K562 (cell line): ENCODE measurements at regions not wholly inside any gene's neighbourhood (a gene's known extent, or its start where the extent isn't known, plus 50 kb on each side); places are given as distances from the start of the nearest gene placed in this dataset.

Experiments used
- CHAMP1 ChIP-seq: fragments of 450-650 bp; IDR thresholded peaks from 2 replicates; pipeline ENCODE4 v1.6.1; 2016; ENCODE audit warnings: mild to moderate bottlenecking
- CTBP1 ChIP-seq: fragments of 450-650 bp; IDR thresholded peaks from 2 replicates; pipeline ENCODE4 v1.6.1; 2016; ENCODE audit warnings: borderline replicate concordance
- CXXC5 ChIP-seq: fragments of 250-450 bp; sonication (Bioruptor Pico); IDR thresholded peaks from 2 replicates; pipeline ENCODE4 v1.8.0; 2022; ENCODE audit warnings: inconsistent platforms, mild to moderate bottlenecking, moderate library complexity
- HMG20A ChIP-seq: fragments of 450-650 bp; formaldehyde crosslinking; conservative IDR thresholded peaks from 2 replicates; pipeline ENCODE4 v1.4.0; 2020; ENCODE audit warnings: mild to moderate bottlenecking, mixed read lengths
- JUN ChIP-seq, 2 experiments: sonication (generic) in 1 of 2; formaldehyde crosslinking in 1 of 2; IDR thresholded peaks; 2 replicates each; pipeline versions ENCODE4 v1.6.1 to v1.8.0; 2012 to 2022; ENCODE audit warnings: borderline replicate concordance in 2 of 2, mild to moderate bottlenecking in 2 of 2, improper control_type of control experiment in 1 of 2, low read depth in 1 of 2, low read length in 1 of 2, missing genetic modification reagents in 1 of 2
- MEIS2 ChIP-seq: fragments of 450-650 bp; IDR thresholded peaks from 2 replicates; pipeline ENCODE4 v1.6.1; 2014; ENCODE audit warnings: mild to moderate bottlenecking; ENCODE audit not compliant: partially characterized antibody
- NCOA6 ChIP-seq: fragments of 450-650 bp; IDR thresholded peaks from 2 replicates; pipeline ENCODE4 v1.6.1; 2017; ENCODE audit warnings: mild to moderate bottlenecking
- NEUROD1 ChIP-seq: fragments of 150-350 bp; IDR thresholded peaks from 2 replicates; pipeline ENCODE4 v1.6.1; 2014; ENCODE audit warnings: borderline replicate concordance, low read length, low read depth; ENCODE audit not compliant: partially characterized antibody
- PKNOX1 ChIP-seq: fragments of 450-650 bp; IDR thresholded peaks from 2 replicates; pipeline ENCODE4 v1.6.1; 2016
- POLR3G ChIP-seq: IDR thresholded peaks from 2 replicates; pipeline ENCODE4 v1.6.1; 2011; ENCODE audit not compliant: insufficient read length, insufficient replicate concordance; ENCODE audit errors: extremely low read depth
- RBM25 ChIP-seq: fragments of 200-400 bp; formaldehyde crosslinking; IDR thresholded peaks from 2 replicates; pipeline ENCODE4 v1.6.1; 2018; ENCODE audit warnings: low read length, low read depth, moderate library complexity; ENCODE audit not compliant: severe bottlenecking
- SIN3B ChIP-seq: fragments of 450-650 bp; IDR thresholded peaks from 2 replicates; pipeline ENCODE4 v1.6.1; 2017; ENCODE audit warnings: low read depth, mild to moderate bottlenecking, moderate library complexity
- STAG1 ChIP-seq: sonication (generic); formaldehyde crosslinking; IDR thresholded peaks from 2 replicates; pipeline ENCODE4 v1.5.0; 2020; ENCODE audit warnings: missing genetic modification reagents, borderline replicate concordance
- THRB ChIP-seq: fragments of 450-650 bp; formaldehyde crosslinking; conservative IDR thresholded peaks from 2 replicates; pipeline ENCODE4 v1.4.0; 2022; ENCODE audit warnings: mild to moderate bottlenecking, missing genetic modification characterization
- ZEB2 ChIP-seq: fragments of 450-650 bp; IDR thresholded peaks from 2 replicates; pipeline ENCODE4 v1.6.1; 2016
- ZNF134 ChIP-seq: fragments of 250-450 bp; sonication (Bioruptor Pico); conservative IDR thresholded peaks from 2 replicates; pipeline ENCODE4 v1.4.0; 2020
- TF ChIP-seq, protein P1 (sequence below): IDR thresholded peaks from 2 replicates; pipeline ENCODE4 v1.6.1; 2016; ENCODE audit warnings: missing genetic modification characterization, missing compliant biosample characterization
- TF ChIP-seq, protein P2 (sequence below): sonication (generic); formaldehyde crosslinking; IDR thresholded peaks from 2 replicates; pipeline ENCODE4 v1.8.1; 2023; ENCODE audit warnings: mild to moderate bottlenecking, missing genetic modification reagents

- no peak for TF ChIP-seq THRB (CRISPR knock-in tag)
- TF ChIP-seq CXXC5 (CRISPR knock-in tag): no peak
- no peak for TF ChIP-seq NEUROD1
- TF ChIP-seq JUN (IDR thresholded peaks at IDR 0.05; ENCODE audit: borderline replicate concordance, low read depth, low read length): peak; percentile 64
- TF ChIP-seq JUN (CRISPR knock-in tag; IDR thresholded peaks at IDR 0.05; ENCODE audit: borderline replicate concordance): no peak
- TF ChIP-seq MEIS2: no peak
- TF ChIP-seq POLR3G: no peak
- TF ChIP-seq, protein P1, sequence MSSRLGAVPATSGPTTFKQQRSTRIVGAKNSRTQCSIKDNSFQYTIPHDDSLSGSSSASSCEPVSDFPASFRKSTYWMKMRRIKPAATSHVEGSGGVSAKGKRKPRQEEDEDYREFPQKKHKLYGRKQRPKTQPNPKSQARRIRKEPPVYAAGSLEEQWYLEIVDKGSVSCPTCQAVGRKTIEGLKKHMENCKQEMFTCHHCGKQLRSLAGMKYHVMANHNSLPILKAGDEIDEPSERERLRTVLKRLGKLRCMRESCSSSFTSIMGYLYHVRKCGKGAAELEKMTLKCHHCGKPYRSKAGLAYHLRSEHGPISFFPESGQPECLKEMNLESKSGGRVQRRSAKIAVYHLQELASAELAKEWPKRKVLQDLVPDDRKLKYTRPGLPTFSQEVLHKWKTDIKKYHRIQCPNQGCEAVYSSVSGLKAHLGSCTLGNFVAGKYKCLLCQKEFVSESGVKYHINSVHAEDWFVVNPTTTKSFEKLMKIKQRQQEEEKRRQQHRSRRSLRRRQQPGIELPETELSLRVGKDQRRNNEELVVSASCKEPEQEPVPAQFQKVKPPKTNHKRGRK (tag): peak; percentile 68
- no peak for TF ChIP-seq STAG1
- TF ChIP-seq, protein P2, sequence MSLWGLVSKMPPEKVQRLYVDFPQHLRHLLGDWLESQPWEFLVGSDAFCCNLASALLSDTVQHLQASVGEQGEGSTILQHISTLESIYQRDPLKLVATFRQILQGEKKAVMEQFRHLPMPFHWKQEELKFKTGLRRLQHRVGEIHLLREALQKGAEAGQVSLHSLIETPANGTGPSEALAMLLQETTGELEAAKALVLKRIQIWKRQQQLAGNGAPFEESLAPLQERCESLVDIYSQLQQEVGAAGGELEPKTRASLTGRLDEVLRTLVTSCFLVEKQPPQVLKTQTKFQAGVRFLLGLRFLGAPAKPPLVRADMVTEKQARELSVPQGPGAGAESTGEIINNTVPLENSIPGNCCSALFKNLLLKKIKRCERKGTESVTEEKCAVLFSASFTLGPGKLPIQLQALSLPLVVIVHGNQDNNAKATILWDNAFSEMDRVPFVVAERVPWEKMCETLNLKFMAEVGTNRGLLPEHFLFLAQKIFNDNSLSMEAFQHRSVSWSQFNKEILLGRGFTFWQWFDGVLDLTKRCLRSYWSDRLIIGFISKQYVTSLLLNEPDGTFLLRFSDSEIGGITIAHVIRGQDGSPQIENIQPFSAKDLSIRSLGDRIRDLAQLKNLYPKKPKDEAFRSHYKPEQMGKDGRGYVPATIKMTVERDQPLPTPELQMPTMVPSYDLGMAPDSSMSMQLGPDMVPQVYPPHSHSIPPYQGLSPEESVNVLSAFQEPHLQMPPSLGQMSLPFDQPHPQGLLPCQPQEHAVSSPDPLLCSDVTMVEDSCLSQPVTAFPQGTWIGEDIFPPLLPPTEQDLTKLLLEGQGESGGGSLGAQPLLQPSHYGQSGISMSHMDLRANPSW (CRISPR knock-in tag): no peak
- no peak for TF ChIP-seq CTBP1
- peak; percentile 54; the same call in 1 of the 2 replicates for TF ChIP-seq ZEB2
- TF ChIP-seq SIN3B: no peak
- TF ChIP-seq ZNF134: no peak
- TF ChIP-seq NCOA6: no peak
- TF ChIP-seq RBM25: peak; percentile 80
- no peak for TF ChIP-seq HMG20A
- TF ChIP-seq CHAMP1: peak; percentile 62; the same call in 1 of the 2 replicates
- TF ChIP-seq PKNOX1: 0 out of 2 replicates have a peak, but pooled peaks have one; percentile 31
Measured at GRCh38 chr7:22645418-22646181, 81.4 kb upstream of the IL6 start (continued).
